Pancreas (tissue), 10 donors: ENCODE measurements at regions not wholly inside any gene's neighbourhood (a gene's known extent, or its start where the extent isn't known, plus 50 kb on each side); places are given as distances from the start of the nearest gene placed in this dataset.

Experiments
- ATAC-seq, 4 donors: fragments of 200-7000 bp; cut with Tn5 transposase; one replicate each; pipeline versions ENCODE4 v1.8.0 to v1.9.1; 2020; ENCODE audit warnings: mild to moderate bottlenecking in 4 of 4, moderate library complexity in 4 of 4
- DNase-seq, 6 donors: peaks; one replicate each; pipeline ENCODE4 v3.0.0-alpha.2; 2020
- FAIRE-seq: peaks from 2 replicates; lab custom pipeline; 2012; peaks lifted over from hg19 to GRCh38; lab: Jason Lieb, UNC
- H3K27ac ChIP-seq, 4 donors: fragments of 200-600 bp; sonication (generic); 1 replicate in 3 of 4; 2 replicates in 1 of 4; pipeline versions ENCODE4 v1.5.0 to v1.8.0; 2020
- H3K27me3 ChIP-seq, 4 donors: fragments of 200-600 bp; one replicate each; pipeline ENCODE4 v1.8.0; 2021
- H3K36me3 ChIP-seq, 3 donors: fragments of 200-600 bp; sonication (generic) in 1 of 3; one replicate each; pipeline versions ENCODE4 v1.5.0 to v1.8.0; 2020 to 2021
- H3K4me1 ChIP-seq, 3 donors: fragments of 200-600 bp; one replicate each; pipeline ENCODE4 v1.8.0; 2021
- H3K4me3 ChIP-seq, 4 donors: fragments of 200-600 bp; sonication (generic) in 2 of 4; one replicate each; pipeline versions ENCODE4 v1.5.0 to v1.8.0; 2020 to 2021
- H3K9me3 ChIP-seq, 4 donors: fragments of 200-600 bp; one replicate each; pipeline ENCODE4 v1.8.0; 2021
- CTCF ChIP-seq, 4 donors: fragments of 200-600 bp; sonication (generic) in 3 of 4; IDR thresholded peaks; one replicate each; pipeline versions ENCODE4 v1.5.0 to v1.8.0; 2021; ENCODE audit warnings: antibody characterized with exemption in 4 of 4
- WGBS, 2 donors: extraction: QIAGEN DNeasy Blood & Tissue Kit; methylation state at CpG; one replicate each; pipeline ENCODE4 v1.1.7; 2013; 5-methylcytosine and 5-hydroxymethylcytosine counted together
- intact Hi-C, 3 donors: fragments of 100-400 bp; cut with DNase I; formaldehyde crosslinking; loops; one replicate each; pipeline versions ENCODE4 v1.11.1 to v1.14.2; 2022
- donor health status: healthy with polysubstance abuse.
- donor health status: DM: no; HTN: no; CAD: no; lungs with moderate emphysema.
- donor health status: DM: no; HTN: no; CAD: no.
- donor health status: control.
- donor health status: control.
- donor health status: Bipolar disorder and iron deficiency.
- donor health status: DM: yes; HTN: yes; CAD: no.
- donor health status: DM: no; HTN: no; CAD: no.
- donor health status: DM: no; HTN: no; CAD: no.
- donor health status: DM: yes; HTN: yes; CAD: no.

DNA sequence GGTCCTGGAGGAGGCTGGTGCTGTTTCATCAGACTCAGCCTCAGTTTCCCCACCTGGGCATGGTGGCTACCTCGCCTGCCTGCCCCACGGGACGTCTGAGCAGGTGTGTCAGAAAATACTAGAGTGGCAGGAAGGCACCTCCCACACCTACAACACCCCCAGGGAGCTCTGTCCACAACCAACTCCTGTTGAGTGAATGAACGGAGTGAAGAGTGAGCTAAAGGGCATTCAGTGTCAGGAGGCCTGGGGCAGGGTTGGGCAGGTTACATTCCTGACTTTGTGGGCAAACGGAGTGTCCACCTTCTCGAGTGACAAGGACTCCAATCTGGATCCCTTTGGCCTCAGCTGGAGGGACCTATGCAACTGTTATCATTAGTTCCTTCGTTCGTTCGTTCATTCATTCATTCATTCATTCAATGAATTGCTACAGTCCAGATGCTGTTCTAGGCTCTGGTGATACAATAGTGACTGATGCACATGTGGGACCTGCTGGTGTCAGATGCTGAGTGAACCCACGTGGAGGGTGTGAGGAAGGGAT lies 195.2 kb downstream of the CTTN start:
- ATAC-seq (no peak), FAIRE-seq (no peak), DNase-seq (peak in 1 of 6 donors; percentile 9)
- H3K27me3 ChIP-seq: no peaks in the 10 kb centered on the region
- no peaks in the 10 kb centered on the region for H3K4me1 ChIP-seq
- intact Hi-C loops: no loop called here
- H3K4me3 ChIP-seq: no peak overlapping the region
- no peaks in the 10 kb centered on the region for H3K36me3 ChIP-seq
- no peak for TF ChIP-seq CTCF (IDR thresholded peaks at IDR 0.05)
- H3K9me3 ChIP-seq: no peaks in the 10 kb centered on the region
- WGBS, 2 donors: 80 to 92% methylated on average over 10 of the region's 10 CpGs
- H3K27ac ChIP-seq: no peak overlapping the region

GRCh38 chr11:70594031-70594430 lies 195.7 kb downstream of the CTTN start:
- Histone ChIP-seq H3K4me1 (no peaks in the 10 kb centered on the region), H3K27me3 (no peaks in the 10 kb centered on the region), H3K36me3 (no peaks in the 10 kb centered on the region), H3K27ac (no peak overlapping the region), H3K9me3 (no peaks in the 10 kb centered on the region), H3K4me3 (no peak overlapping the region)
- FAIRE-seq (no peak), DNase-seq (peak in 1 of 6 donors; percentile 4), ATAC-seq (no peak)
- intact Hi-C loops: no loop called here
- no peak for TF ChIP-seq CTCF (IDR thresholded peaks at IDR 0.05)
- 91 to 97% methylated on average over 16 of the region's 16 CpGs for WGBS, 2 donors

DNA sequence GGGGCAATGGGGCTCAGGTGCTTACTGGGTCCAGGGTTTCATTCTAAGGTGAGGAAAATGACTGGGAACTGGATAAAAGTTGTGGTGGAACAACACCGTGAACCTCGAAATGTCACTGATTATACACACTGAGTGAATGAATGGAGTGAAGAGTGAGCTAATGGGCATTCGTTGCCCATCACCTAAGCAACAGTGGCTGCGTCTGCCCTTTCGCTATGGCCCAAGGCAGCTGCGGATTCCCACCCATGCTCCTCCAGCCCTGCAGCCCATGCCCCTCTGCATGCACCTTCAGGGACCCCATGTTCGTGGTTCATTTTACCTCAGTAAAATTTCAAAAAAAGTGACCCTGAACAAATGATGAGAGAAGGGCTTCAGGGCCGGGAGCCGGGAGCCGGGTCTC lies 196.3 kb downstream of the CTTN start:
- no peak overlapping the region for H3K4me3 ChIP-seq
- no peaks in the 10 kb centered on the region for H3K27me3 ChIP-seq
- ATAC-seq: no peak
- TF ChIP-seq CTCF (IDR thresholded peaks at IDR 0.05): no peak
- no peak overlapping the region for H3K27ac ChIP-seq
- 90 to 94% methylated on average over 10 of the region's 10 CpGs for WGBS, 2 donors
- H3K4me1 ChIP-seq: no peaks in the 10 kb centered on the region
- H3K9me3 ChIP-seq: no peaks in the 10 kb centered on the region
- DNase-seq: peak in 1 of 6 donors; percentile 23
- FAIRE-seq: no peak
- intact Hi-C loops: no loop called here
- H3K36me3 ChIP-seq: no peaks in the 10 kb centered on the region

DNA sequence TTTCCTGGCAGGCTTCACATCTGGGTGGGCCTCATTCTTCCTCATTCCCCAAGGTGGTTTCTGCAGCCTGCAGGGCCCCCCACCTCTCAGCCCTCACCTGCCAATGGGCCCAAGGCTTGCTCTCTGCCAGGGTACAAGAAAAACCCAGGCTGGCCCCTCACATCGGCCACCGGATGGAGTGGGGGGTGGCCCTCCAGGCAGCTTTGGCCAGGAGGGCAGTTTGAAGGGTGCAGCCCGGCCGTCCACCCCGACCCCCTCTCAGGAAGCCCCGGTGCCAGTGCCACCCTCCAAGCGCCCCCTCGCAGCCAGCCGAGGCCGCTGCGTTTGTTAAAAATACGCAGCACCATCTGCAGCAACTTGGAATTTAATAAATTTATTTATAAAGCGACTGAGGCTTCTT lies 196.7 kb downstream of the CTTN start:
- no peak for ATAC-seq
- Histone ChIP-seq H3K4me3 (no peak overlapping the region), H3K9me3 (no peaks in the 10 kb centered on the region), H3K27me3 (no peaks in the 10 kb centered on the region), H3K36me3 (no peaks in the 10 kb centered on the region), H3K27ac (no peak overlapping the region), H3K4me1 (no peaks in the 10 kb centered on the region)
- no peak for TF ChIP-seq CTCF (IDR thresholded peaks at IDR 0.05)
- WGBS, 2 donors: 94% methylated on average over 13 of the region's 13 CpGs
- intact Hi-C loops: no loop called here
- FAIRE-seq: no peak
- DNase-seq: peak in 2 of 6 donors; percentile 11 to 34

DNA sequence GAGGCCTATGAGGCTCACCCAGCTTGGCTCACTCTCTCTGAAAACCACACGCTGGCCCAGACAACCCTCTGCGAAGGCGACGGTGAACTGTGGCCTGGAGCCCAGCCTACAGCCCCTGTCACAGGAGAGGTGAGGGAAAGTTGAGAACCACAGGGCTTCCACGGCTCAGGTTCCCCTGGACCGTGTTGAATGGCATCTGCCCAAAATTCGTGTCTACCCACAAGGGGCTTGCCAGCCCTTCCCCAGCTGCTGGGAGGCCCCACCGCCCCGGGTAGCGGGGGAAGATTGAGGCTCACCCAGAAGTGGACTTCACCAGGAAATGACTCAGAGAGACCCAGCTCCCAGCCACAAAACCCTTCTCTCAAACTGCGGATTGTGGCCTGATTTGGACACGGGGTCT lies 197.1 kb downstream of the CTTN start:
- Histone ChIP-seq H3K36me3 (no peaks in the 10 kb centered on the region), H3K4me3 (no peak overlapping the region), H3K27ac (no peak overlapping the region), H3K27me3 (no peaks in the 10 kb centered on the region), H3K9me3 (no peaks in the 10 kb centered on the region), H3K4me1 (no peaks in the 10 kb centered on the region)
- DNase-seq (peak in 2 of 6 donors; percentile 7 to 23), FAIRE-seq (no peak), ATAC-seq (no peak)
- 83 to 84% methylated on average over 12 of the region's 12 CpGs for WGBS, 2 donors
- TF ChIP-seq CTCF (IDR thresholded peaks at IDR 0.05): no peak
- intact Hi-C loops: no loop called here
